ENCODE measurements at regions not wholly inside any gene's neighbourhood (a gene's known extent, or its start where the extent isn't known, plus 50 kb on each side); places are given as distances from the start of the nearest gene placed in this dataset.

DNA sequence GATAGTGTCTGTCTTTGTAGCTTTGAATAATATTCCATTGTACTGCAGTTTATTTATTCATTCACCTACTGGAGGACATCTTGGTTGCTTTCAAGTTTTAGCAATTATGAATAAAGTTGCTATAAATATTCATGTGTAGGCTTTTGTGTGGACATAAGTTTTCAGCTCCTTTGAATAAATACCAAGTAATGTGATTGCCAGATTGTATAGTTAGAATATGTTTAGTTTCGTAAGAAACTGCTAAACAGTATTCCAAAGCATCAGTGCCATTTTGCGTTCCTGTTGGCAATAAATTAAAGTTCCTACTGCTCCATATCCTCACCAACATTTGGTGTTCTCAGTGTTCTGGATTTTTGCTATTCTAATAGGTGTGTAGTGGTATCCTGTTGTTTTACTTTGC is 311.7 kb upstream of the FMN2 start:
- no peak for DNase-seq
- Histone ChIP-seq H3K27me3 (replicated peaks) (no peaks in the 10 kb centered on the region), H3K27ac (no peak overlapping the region), H3K4me3 (ENCODE audit: low read depth, low read length) (no peak overlapping the region), H3K36me3 (replicated peaks) (no peaks in the 10 kb centered on the region)
- TF ChIP-seq, protein P1, sequence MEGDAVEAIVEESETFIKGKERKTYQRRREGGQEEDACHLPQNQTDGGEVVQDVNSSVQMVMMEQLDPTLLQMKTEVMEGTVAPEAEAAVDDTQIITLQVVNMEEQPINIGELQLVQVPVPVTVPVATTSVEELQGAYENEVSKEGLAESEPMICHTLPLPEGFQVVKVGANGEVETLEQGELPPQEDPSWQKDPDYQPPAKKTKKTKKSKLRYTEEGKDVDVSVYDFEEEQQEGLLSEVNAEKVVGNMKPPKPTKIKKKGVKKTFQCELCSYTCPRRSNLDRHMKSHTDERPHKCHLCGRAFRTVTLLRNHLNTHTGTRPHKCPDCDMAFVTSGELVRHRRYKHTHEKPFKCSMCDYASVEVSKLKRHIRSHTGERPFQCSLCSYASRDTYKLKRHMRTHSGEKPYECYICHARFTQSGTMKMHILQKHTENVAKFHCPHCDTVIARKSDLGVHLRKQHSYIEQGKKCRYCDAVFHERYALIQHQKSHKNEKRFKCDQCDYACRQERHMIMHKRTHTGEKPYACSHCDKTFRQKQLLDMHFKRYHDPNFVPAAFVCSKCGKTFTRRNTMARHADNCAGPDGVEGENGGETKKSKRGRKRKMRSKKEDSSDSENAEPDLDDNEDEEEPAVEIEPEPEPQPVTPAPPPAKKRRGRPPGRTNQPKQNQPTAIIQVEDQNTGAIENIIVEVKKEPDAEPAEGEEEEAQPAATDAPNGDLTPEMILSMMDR (IDR thresholded peaks at IDR 0.05; ENCODE audit: low read depth, low read length, missing control alignments) = no peak
- in situ Hi-C loops (cut with HindIII; ENCODE audit: low pct_ligation_motif_present, low sequenced_read_pairs) = no loop called here

DNA sequence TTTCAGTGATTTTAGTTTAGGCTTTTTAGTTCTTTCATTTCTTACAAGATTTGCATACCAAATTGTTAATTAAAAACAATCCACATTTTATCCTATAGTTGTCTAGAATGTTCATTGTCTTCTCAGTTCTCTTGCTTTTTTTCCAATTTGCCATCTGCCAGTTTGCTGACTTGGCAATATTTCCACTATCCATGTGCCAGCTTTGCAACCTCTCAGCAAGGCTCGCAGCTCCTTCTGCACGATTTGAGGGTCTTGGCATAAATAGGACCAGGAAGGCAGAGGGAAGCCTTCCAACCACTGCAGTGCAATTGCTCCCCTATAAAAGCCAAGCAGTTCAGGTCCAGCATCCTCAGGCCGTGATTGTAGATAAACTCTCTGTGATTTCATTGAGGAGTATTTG is 306.8 kb upstream of the FMN2 start:
- H3K4me3 ChIP-seq (ENCODE audit: low read depth, low read length) = no peak overlapping the region
- H3K27ac ChIP-seq = no peak overlapping the region
- no peaks in the 10 kb centered on the region for H3K27me3 ChIP-seq (replicated peaks)
- in situ Hi-C loops (cut with HindIII; ENCODE audit: low pct_ligation_motif_present, low sequenced_read_pairs) = no loop called here
- TF ChIP-seq, protein P1 (IDR thresholded peaks at IDR 0.05; ENCODE audit: low read depth, low read length, missing control alignments) = no peak
- DNase-seq = no peak
- H3K36me3 ChIP-seq (replicated peaks) = no peaks in the 10 kb centered on the region

DNA sequence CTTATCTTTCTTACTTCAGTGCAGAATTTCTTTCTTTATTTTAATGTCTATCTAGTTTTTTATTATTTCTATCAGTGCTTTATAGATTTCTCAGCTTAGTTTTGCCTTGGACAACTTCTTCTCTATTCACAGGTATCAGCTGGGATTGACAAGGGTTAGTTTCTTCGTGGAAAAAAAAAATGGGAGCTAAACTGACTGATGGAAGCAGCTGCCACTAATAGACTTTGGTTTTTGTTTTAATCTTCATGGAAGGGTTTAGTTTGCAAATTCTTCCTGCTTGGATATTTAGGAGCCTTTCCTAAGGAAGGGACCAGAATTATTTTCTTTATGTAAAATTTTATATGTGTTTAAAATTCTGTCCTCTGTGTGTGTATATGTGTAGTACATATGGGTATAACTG is 306.1 kb upstream of the FMN2 start:
- Histone ChIP-seq H3K36me3 (replicated peaks) (no peaks in the 10 kb centered on the region), H3K4me3 (ENCODE audit: low read depth, low read length) (no peak overlapping the region), H3K27ac (no peak overlapping the region), H3K27me3 (replicated peaks) (no peaks in the 10 kb centered on the region)
- TF ChIP-seq, protein P1 (IDR thresholded peaks at IDR 0.05; ENCODE audit: low read depth, low read length, missing control alignments) = no peak
- in situ Hi-C loops (cut with HindIII; ENCODE audit: low pct_ligation_motif_present, low sequenced_read_pairs) = no loop called here
- no peak for DNase-seq

DNA sequence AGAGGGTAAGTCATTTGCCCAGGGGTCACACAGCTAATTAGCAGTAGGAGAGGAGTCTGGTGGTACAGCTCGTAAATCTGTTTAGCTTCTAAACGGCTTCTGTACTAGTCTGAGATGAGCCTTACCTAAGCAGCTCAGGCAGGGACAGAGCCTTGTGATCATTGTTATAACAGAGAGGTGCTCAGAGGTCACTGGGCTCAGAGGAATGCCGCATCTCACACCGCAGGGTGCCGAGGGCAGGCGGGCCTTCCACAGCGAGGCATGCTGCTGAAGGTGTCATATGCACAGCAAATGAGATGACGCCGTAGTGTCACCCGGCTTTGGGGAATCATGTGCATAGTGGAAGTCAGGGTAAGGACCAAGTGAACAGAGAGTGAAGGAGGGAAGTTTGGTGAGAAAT is 305.2 kb upstream of the FMN2 start:
- Histone ChIP-seq H3K27ac (no peak overlapping the region), H3K36me3 (replicated peaks) (no peaks in the 10 kb centered on the region), H3K4me3 (ENCODE audit: low read depth, low read length) (no peak overlapping the region), H3K27me3 (replicated peaks) (no peaks in the 10 kb centered on the region)
- DNase-seq = no peak
- TF ChIP-seq, protein P1 (IDR thresholded peaks at IDR 0.05; ENCODE audit: low read depth, low read length, missing control alignments) = no peak
- in situ Hi-C loops (cut with HindIII; ENCODE audit: low pct_ligation_motif_present, low sequenced_read_pairs) = no loop called here

DNA sequence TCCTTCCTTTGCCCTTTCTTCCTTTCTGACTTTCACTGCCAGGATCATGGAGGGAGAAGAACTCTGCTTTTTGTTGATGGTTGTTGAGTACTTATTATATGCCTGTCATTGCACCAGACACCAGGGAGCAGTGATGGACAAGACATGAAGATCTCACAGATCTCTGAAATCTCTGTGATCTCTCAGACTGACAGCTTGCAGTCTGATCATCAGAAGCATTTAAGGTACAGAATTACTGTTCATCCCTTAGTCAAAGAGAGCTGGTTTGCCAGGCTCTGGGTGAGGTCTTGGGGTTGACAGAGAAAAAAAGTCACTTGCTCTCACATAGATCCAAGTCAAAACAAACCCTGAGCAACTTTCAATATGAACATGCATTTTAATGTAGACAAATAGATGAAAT is 299.5 kb upstream of the FMN2 start:
- no peak for DNase-seq
- no peak overlapping the region for H3K4me3 ChIP-seq (ENCODE audit: low read depth, low read length)
- in situ Hi-C loops (cut with HindIII; ENCODE audit: low pct_ligation_motif_present, low sequenced_read_pairs) = no loop called here
- no peak overlapping the region for H3K27ac ChIP-seq
- H3K27me3 ChIP-seq (replicated peaks) = no peaks in the 10 kb centered on the region
- no peaks in the 10 kb centered on the region for H3K36me3 ChIP-seq (replicated peaks)
- TF ChIP-seq, protein P1 (IDR thresholded peaks at IDR 0.05; ENCODE audit: low read depth, low read length, missing control alignments) = no peak

DNA sequence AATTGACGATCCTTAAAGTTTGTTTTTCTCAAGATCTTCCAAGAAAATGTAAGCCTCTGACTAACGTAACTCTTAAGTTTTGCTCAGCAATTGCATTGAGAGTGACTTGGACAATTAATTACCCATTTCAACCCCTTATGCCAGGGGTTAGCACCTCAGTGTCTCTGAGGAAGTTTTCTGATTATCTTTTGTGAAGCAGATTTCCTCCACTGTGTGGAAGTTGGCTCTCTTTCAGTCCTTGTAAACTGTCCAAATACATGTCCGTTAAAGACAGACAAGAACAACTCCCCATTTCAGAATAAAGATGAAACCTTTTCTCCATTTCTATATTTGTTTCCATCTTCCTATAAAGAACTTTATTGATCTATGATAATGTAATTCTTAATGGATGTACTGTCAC is 296.4 kb upstream of the FMN2 start:
- no peaks in the 10 kb centered on the region for H3K27me3 ChIP-seq (replicated peaks)
- no peak overlapping the region for H3K27ac ChIP-seq
- H3K36me3 ChIP-seq (replicated peaks) = no peaks in the 10 kb centered on the region
- DNase-seq = no peak
- in situ Hi-C loops (cut with HindIII; ENCODE audit: low pct_ligation_motif_present, low sequenced_read_pairs) = no loop called here
- TF ChIP-seq, protein P1 (IDR thresholded peaks at IDR 0.05; ENCODE audit: low read depth, low read length, missing control alignments) = no peak
- H3K4me3 ChIP-seq (ENCODE audit: low read depth, low read length) = no peak overlapping the region
